DOHH2 (cell line): ENCODE measurements at regions not wholly inside any gene's neighbourhood (a gene's known extent, or its start where the extent isn't known, plus 50 kb on each side); places are given as distances from the start of the nearest gene placed in this dataset.

Source experiments
- H3F3A ChIP-seq: fragments of 200-600 bp; sonication (generic), shearing (Covaris generic); 2 replicates; pipeline ENCODE4 v1.6.0; 2016; ENCODE audit warnings: antibody characterized with exemption, mild to moderate bottlenecking; ENCODE audit not compliant: control insufficient read depth, insufficient read depth
- H3K27ac ChIP-seq: fragments of 200-600 bp; sonication (generic); 2 replicates; pipeline ENCODE4 v1.5.1; 2014; ENCODE audit warnings: low read depth, mild to moderate bottlenecking, low read length, moderate library complexity
- H3K27me3 ChIP-seq: fragments of 200-600 bp; sonication (generic); 2 replicates; pipeline ENCODE4 v1.6.1; 2014; ENCODE audit warnings: mild to moderate bottlenecking, low read length, mixed read lengths; ENCODE audit not compliant: control insufficient read depth
- H3K36me3 ChIP-seq: fragments of 200-600 bp; sonication (generic); 2 replicates; pipeline ENCODE4 v1.6.1; 2014; ENCODE audit warnings: mild to moderate bottlenecking, low read length, moderate library complexity, mixed read lengths; ENCODE audit not compliant: control insufficient read depth
- H3K4me1 ChIP-seq: fragments of 200-600 bp; sonication (generic); 2 replicates; pipeline ENCODE4 v1.6.1; 2014; ENCODE audit warnings: mild to moderate bottlenecking, low read length, mixed read lengths; ENCODE audit not compliant: control insufficient read depth
- H3K4me2 ChIP-seq: fragments of 200-600 bp; sonication (generic); 2 replicates; pipeline ENCODE4 v1.6.0; 2014; ENCODE audit warnings: mild to moderate bottlenecking, low read length, moderate library complexity
- H3K4me3 ChIP-seq: fragments of 200-600 bp; sonication (generic); 2 replicates; pipeline ENCODE4 v1.5.1; 2014; ENCODE audit warnings: mild to moderate bottlenecking, low read length, mixed read lengths
- H3K79me2 ChIP-seq: fragments of 200-600 bp; sonication (generic); 2 replicates; pipeline ENCODE4 v1.6.1; 2014; ENCODE audit warnings: mild to moderate bottlenecking, low read length, mixed read lengths; ENCODE audit not compliant: control insufficient read depth
- H3K9me2 ChIP-seq: fragments of 200-600 bp; sonication (generic); replicated peaks from 2 replicates; pipeline ENCODE4 v1.6.1; 2014; ENCODE audit warnings: mild to moderate bottlenecking, low read length, mixed read lengths; ENCODE audit not compliant: control insufficient read depth
- H3K9me3 ChIP-seq: fragments of 200-600 bp; sonication (generic); 2 replicates; pipeline ENCODE4 v1.6.1; 2014; ENCODE audit warnings: antibody characterized with exemption, low read length, mixed read lengths; ENCODE audit not compliant: control insufficient read depth, insufficient read depth
- H4K20me1 ChIP-seq: fragments of 200-600 bp; sonication (generic); 2 replicates; pipeline ENCODE4 v1.6.0; 2014; ENCODE audit warnings: low read depth, mild to moderate bottlenecking, antibody characterized with exemption, low read length, moderate library complexity; ENCODE audit not compliant: control insufficient read depth, insufficient read depth
- CTCF ChIP-seq: fragments of 200-600 bp; sonication (generic); IDR thresholded peaks from one replicate; pipeline ENCODE4 v1.5.1; 2014; ENCODE audit warnings: antibody characterized with exemption, mild to moderate bottlenecking, low read depth, low read length; ENCODE audit not compliant: poor library complexity, severe bottlenecking
- EZH2phosphoT487 ChIP-seq: fragments of 200-600 bp; sonication (generic); IDR thresholded peaks from 2 replicates; pipeline ENCODE4 v1.6.1; 2017; ENCODE audit warnings: borderline replicate concordance, mild to moderate bottlenecking, antibody characterized with exemption, low read length, moderate library complexity, mixed read lengths

- Histone ChIP-seq H3K36me3 (no peaks in the 10 kb centered on the region), H3K79me2 (no peaks in the 10 kb centered on the region), H3K4me1 (no peaks in the 10 kb centered on the region), H3K4me3 (no peak overlapping the region), H3K4me2 (no peak overlapping the region), H4K20me1 (no peaks in the 10 kb centered on the region), H3F3A (no peaks in the 10 kb centered on the region), H3K9me3 (no peaks in the 10 kb centered on the region), H3K27me3 (peaks cover 34% of the 10 kb centered on the region), H3K9me2 (no peaks in the 10 kb centered on the region), H3K27ac (no peak overlapping the region)
- no peak for TF ChIP-seq EZH2phosphoT487
- TF ChIP-seq CTCF = no peak
Observed at GRCh38 chr12:66063916-66064315, 66.6 kb downstream of the LLPH start.

GRCh38 chr12:66062290-66062625, 68.3 kb downstream of the LLPH start:
- H3K4me2 ChIP-seq = no peak overlapping the region
- H3K9me3 ChIP-seq = no peaks in the 10 kb centered on the region
- peaks cover 34% of the 10 kb centered on the region for H3K27me3 ChIP-seq
- TF ChIP-seq CTCF = no peak
- no peak for TF ChIP-seq EZH2phosphoT487
- H3K27ac ChIP-seq = no peak overlapping the region
- no peak overlapping the region for H3K4me3 ChIP-seq
- no peaks in the 10 kb centered on the region for H3K79me2 ChIP-seq
- H3K4me1 ChIP-seq = no peaks in the 10 kb centered on the region
- no peaks in the 10 kb centered on the region for H3K36me3 ChIP-seq
- no peaks in the 10 kb centered on the region for H4K20me1 ChIP-seq
- no peaks in the 10 kb centered on the region for H3F3A ChIP-seq
- H3K9me2 ChIP-seq = no peaks in the 10 kb centered on the region

- H3K4me2 ChIP-seq = no peak overlapping the region
- H4K20me1 ChIP-seq = no peaks in the 10 kb centered on the region
- H3K4me3 ChIP-seq = no peak overlapping the region
- no peaks in the 10 kb centered on the region for H3F3A ChIP-seq
- no peaks in the 10 kb centered on the region for H3K9me2 ChIP-seq
- H3K27ac ChIP-seq = no peak overlapping the region
- H3K27me3 ChIP-seq = peaks cover 33% of the 10 kb centered on the region
- TF ChIP-seq EZH2phosphoT487 (no peak), CTCF (no peak)
- H3K36me3 ChIP-seq = no peaks in the 10 kb centered on the region
- H3K9me3 ChIP-seq = no peaks in the 10 kb centered on the region
- no peaks in the 10 kb centered on the region for H3K4me1 ChIP-seq
- no peaks in the 10 kb centered on the region for H3K79me2 ChIP-seq
Observed at GRCh38 chr12:66061557-66062289, 68.8 kb downstream of the LLPH start.
